ENCODE measurements at regions not wholly inside any gene's neighbourhood (a gene's known extent, or its start where the extent isn't known, plus 50 kb on each side); places are given as distances from the start of the nearest gene placed in this dataset.

DNA sequence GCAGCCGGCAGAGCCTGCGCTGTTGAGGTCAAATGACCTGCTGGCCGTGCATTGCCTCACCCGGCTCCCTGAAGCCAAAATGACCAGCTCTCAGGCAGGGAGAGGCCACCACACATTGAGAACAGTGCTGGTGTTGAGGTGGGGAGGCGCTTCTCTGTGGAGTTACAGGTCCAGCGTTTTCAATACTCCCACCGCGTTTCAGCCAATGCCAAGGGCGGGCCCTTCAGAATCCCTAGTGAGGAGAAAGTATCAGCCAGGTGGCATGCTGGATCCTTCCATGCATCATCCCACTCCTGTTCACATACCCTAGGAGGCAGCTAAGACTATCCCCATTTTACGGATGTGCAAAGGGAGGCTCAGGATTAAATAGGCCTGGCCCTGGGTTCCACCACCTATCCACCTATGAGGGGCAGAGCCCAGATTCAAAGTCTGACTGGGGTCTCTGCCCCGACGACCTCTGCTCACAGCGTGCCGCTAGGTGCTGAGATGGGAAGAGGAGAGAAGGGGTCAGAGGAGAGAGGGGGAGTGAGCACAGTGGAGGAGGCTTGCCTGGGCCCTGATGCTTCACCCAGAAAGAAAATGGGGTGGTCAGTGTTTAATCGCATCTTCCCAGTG, 137.6 kb upstream of the ID2 start:
- TF ChIP-seq, protein P1, sequence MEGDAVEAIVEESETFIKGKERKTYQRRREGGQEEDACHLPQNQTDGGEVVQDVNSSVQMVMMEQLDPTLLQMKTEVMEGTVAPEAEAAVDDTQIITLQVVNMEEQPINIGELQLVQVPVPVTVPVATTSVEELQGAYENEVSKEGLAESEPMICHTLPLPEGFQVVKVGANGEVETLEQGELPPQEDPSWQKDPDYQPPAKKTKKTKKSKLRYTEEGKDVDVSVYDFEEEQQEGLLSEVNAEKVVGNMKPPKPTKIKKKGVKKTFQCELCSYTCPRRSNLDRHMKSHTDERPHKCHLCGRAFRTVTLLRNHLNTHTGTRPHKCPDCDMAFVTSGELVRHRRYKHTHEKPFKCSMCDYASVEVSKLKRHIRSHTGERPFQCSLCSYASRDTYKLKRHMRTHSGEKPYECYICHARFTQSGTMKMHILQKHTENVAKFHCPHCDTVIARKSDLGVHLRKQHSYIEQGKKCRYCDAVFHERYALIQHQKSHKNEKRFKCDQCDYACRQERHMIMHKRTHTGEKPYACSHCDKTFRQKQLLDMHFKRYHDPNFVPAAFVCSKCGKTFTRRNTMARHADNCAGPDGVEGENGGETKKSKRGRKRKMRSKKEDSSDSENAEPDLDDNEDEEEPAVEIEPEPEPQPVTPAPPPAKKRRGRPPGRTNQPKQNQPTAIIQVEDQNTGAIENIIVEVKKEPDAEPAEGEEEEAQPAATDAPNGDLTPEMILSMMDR (IDR thresholded peaks at IDR 0.05) = no peak
- no peak for TF ChIP-seq POLR2A (IDR thresholded peaks at IDR 0.05)
